HEK293 (cell line): ENCODE measurements at regions not wholly inside any gene's neighbourhood (a gene's known extent, or its start where the extent isn't known, plus 50 kb on each side); places are given as distances from the start of the nearest gene placed in this dataset.

Experiments used
- CTCF ChIA-PET: fragments of 350-600 bp; formaldehyde crosslinking; extraction: SDS; loops from one replicate; lab custom pipeline; 2021; ENCODE audit warnings: antibody characterized with exemption; lab: Yijun Ruan, JAX
- POLR2A ChIA-PET: fragments of 300-600 bp; formaldehyde crosslinking; extraction: SDS; loops from one replicate; lab custom pipeline; 2020; ENCODE audit warnings: antibody characterized with exemption, inconsistent platforms; lab: Yijun Ruan, JAX
- H3K27ac ChIP-seq: fragments of 200-500 bp; sonication (Bioruptor generic); 2 replicates; pipeline ENCODE4 v1.5.1; 2014; ENCODE audit warnings: low read depth, low read length, control low read depth, inconsistent platforms; ENCODE audit errors: extremely low read depth
- H3K36me3 ChIP-seq, 2 experiments: fragments of 200-500 bp in 1 of 2; sonication (Bioruptor generic) in 1 of 2; 1 replicate in 1 of 2; 2 replicates in 1 of 2; pipeline ENCODE4 v1.5.1; 2014 to 2017; ENCODE audit warnings: inconsistent platforms in 2 of 2, low read length in 2 of 2; ENCODE audit not compliant: control insufficient read depth in 2 of 2, insufficient read depth in 1 of 2
- H3K4me1 ChIP-seq: fragments of 200-500 bp; sonication (Bioruptor generic); 2 replicates; pipeline ENCODE4 v1.5.1; 2014; ENCODE audit warnings: mild to moderate bottlenecking, low read length, inconsistent platforms; ENCODE audit not compliant: control insufficient read depth, insufficient read depth
- H3K4me3 ChIP-seq: 2 replicates; pipeline ENCODE4 v1.5.1; 2011; ENCODE audit warnings: low read depth, mild to moderate bottlenecking, control low read depth, low read length, moderate library complexity
- H3K9me3 ChIP-seq: fragments of 200-500 bp; sonication (Bioruptor generic); 2 replicates; pipeline ENCODE4 v1.5.1; 2014; ENCODE audit warnings: low read depth, low read length, inconsistent platforms; ENCODE audit not compliant: control insufficient read depth, insufficient read depth
- FEZF1 ChIP-seq: fragments of 450-650 bp; formaldehyde crosslinking; IDR thresholded peaks from 2 replicates; pipeline ENCODE4 v1.5.1; 2016; ENCODE audit warnings: missing biosample characterization, missing genetic modification characterization
- KLF1 ChIP-seq: fragments of 450-650 bp; formaldehyde crosslinking; IDR thresholded peaks from 2 replicates; pipeline ENCODE4 v1.5.1; 2016; ENCODE audit warnings: missing biosample characterization, missing genetic modification characterization
- KLF16 ChIP-seq: fragments of 450-650 bp; formaldehyde crosslinking; IDR thresholded peaks from 2 replicates; pipeline ENCODE4 v1.5.1; 2017; ENCODE audit warnings: missing biosample characterization, missing genetic modification characterization
- KLF8 ChIP-seq: fragments of 450-650 bp; formaldehyde crosslinking; IDR thresholded peaks from 2 replicates; pipeline ENCODE4 v1.5.1; 2016; ENCODE audit warnings: missing biosample characterization, missing genetic modification characterization
- SP3 ChIP-seq: fragments of 450-650 bp; formaldehyde crosslinking; IDR thresholded peaks from 2 replicates; pipeline ENCODE4 v1.5.1; 2016; ENCODE audit warnings: missing biosample characterization, missing genetic modification characterization
- WT1 ChIP-seq: fragments of 450-650 bp; formaldehyde crosslinking; IDR thresholded peaks from 2 replicates; pipeline ENCODE4 v1.5.1; 2016; ENCODE audit warnings: missing biosample characterization, missing genetic modification characterization
- ZBTB1 ChIP-seq: fragments of 450-650 bp; formaldehyde crosslinking; IDR thresholded peaks from 2 replicates; pipeline ENCODE4 v1.5.1; 2016; ENCODE audit warnings: missing biosample characterization, missing genetic modification characterization
- ZBTB6 ChIP-seq: fragments of 450-650 bp; formaldehyde crosslinking; IDR thresholded peaks from 2 replicates; pipeline ENCODE4 v1.5.1; 2017; ENCODE audit warnings: missing biosample characterization, missing genetic modification characterization
- ZFP69B ChIP-seq: fragments of 450-650 bp; formaldehyde crosslinking; IDR thresholded peaks from 2 replicates; pipeline ENCODE4 v1.5.1; 2016; ENCODE audit warnings: missing biosample characterization, missing genetic modification characterization
- ZNF157 ChIP-seq: fragments of 450-650 bp; formaldehyde crosslinking; IDR thresholded peaks from 2 replicates; pipeline ENCODE4 v1.5.1; 2016; ENCODE audit warnings: missing biosample characterization, missing genetic modification characterization
- ZNF354C ChIP-seq: fragments of 450-650 bp; formaldehyde crosslinking; IDR thresholded peaks from 2 replicates; pipeline ENCODE4 v1.5.1; 2016; ENCODE audit warnings: missing biosample characterization, missing genetic modification characterization, low read depth, borderline replicate concordance
- ZNF416 ChIP-seq: fragments of 450-650 bp; formaldehyde crosslinking; IDR thresholded peaks from 2 replicates; pipeline ENCODE4 v1.5.1; 2016; ENCODE audit warnings: missing biosample characterization, missing genetic modification characterization
- ZNF585B ChIP-seq: fragments of 450-650 bp; formaldehyde crosslinking; IDR thresholded peaks from 2 replicates; pipeline ENCODE4 v1.5.1; 2016; ENCODE audit warnings: missing biosample characterization, missing genetic modification characterization
- ZNF621 ChIP-seq: fragments of 450-650 bp; formaldehyde crosslinking; IDR thresholded peaks from 2 replicates; pipeline ENCODE4 v1.5.1; 2017; ENCODE audit warnings: missing biosample characterization, missing genetic modification characterization
- ZNF624 ChIP-seq: fragments of 450-650 bp; formaldehyde crosslinking; IDR thresholded peaks from 2 replicates; pipeline ENCODE4 v1.5.1; 2017; ENCODE audit warnings: missing biosample characterization, missing genetic modification characterization
- ZNF677 ChIP-seq: fragments of 450-650 bp; IDR thresholded peaks from 2 replicates; pipeline ENCODE4 v1.5.0; 2018; ENCODE audit warnings: missing biosample characterization, mild to moderate bottlenecking, missing genetic modification characterization, moderate library complexity
- ZNF785 ChIP-seq: fragments of 450-650 bp; formaldehyde crosslinking; IDR thresholded peaks from 2 replicates; pipeline ENCODE4 v1.5.1; 2016; ENCODE audit warnings: missing biosample characterization, missing genetic modification characterization
- ZNF791 ChIP-seq: fragments of 450-650 bp; formaldehyde crosslinking; IDR thresholded peaks from 2 replicates; pipeline ENCODE4 v1.5.1; 2016; ENCODE audit warnings: missing biosample characterization, missing genetic modification characterization
- TF ChIP-seq, protein P1 (sequence below): fragments of 450-650 bp; formaldehyde crosslinking; IDR thresholded peaks from 2 replicates; pipeline ENCODE4 v1.5.1; 2017; ENCODE audit warnings: missing biosample characterization, missing genetic modification characterization
- TF ChIP-seq, protein P2 (sequence below): fragments of 450-650 bp; formaldehyde crosslinking; IDR thresholded peaks from 2 replicates; pipeline ENCODE4 v1.5.1; 2016; ENCODE audit warnings: missing biosample characterization, missing genetic modification characterization, borderline replicate concordance

DNA sequence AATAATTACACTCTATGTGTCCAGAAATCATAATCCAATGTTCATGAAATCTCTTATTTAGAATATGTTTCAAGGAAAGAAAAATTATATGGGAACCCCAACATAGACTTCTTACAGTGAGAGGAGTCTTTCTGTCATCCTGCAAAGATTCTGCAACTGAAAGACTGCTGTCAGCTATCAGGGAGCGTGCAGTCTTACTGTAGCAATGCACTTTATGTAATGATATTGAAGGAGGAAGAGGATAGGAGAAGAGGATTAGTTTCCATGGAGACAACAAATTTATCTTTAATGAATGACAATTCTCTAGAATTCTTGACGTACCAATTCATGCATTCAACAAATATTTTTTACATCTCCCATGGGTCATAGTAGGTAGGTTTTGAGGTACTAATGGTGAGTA lies 61.3 kb upstream of the MYT1L start:
- Histone ChIP-seq H3K9me3 (no peaks in the 10 kb centered on the region), H3K4me3 (no peak overlapping the region), H3K36me3 (no peaks in the 10 kb centered on the region), H3K27ac (no peak overlapping the region)
- CTCF ChIA-PET = interaction anchor here (0.6 kb wide), 1 partner anchor 79 kb away, joined by 5 read pairs; no protein-coding TSS in a partner anchor
- TF ChIP-seq ZNF677 (tag by site-specific recombination) (no peak), KLF1 (tag by site-specific recombination) (no peak), ZNF157 (tag by site-specific recombination) (no peak), FEZF1 (tag by site-specific recombination) (no peak), ZNF621 (tag by site-specific recombination) (no peak), ZFP69B (tag by site-specific recombination) (no peak), ZBTB1 (tag by site-specific recombination) (no peak), KLF8 (tag by site-specific recombination) (no peak), KLF16 (tag by site-specific recombination) (no peak), ZNF785 (tag by site-specific recombination) (no peak), ZNF791 (tag by site-specific recombination) (no peak), ZNF585B (no peak), ZBTB6 (tag by site-specific recombination) (no peak), ZNF354C (tag by site-specific recombination) (no peak), WT1 (tag by site-specific recombination) (no peak), SP3 (tag by site-specific recombination) (no peak), ZNF416 (tag by site-specific recombination) (no peak), ZNF624 (tag by site-specific recombination) (no peak)
- TF ChIP-seq, protein P1, sequence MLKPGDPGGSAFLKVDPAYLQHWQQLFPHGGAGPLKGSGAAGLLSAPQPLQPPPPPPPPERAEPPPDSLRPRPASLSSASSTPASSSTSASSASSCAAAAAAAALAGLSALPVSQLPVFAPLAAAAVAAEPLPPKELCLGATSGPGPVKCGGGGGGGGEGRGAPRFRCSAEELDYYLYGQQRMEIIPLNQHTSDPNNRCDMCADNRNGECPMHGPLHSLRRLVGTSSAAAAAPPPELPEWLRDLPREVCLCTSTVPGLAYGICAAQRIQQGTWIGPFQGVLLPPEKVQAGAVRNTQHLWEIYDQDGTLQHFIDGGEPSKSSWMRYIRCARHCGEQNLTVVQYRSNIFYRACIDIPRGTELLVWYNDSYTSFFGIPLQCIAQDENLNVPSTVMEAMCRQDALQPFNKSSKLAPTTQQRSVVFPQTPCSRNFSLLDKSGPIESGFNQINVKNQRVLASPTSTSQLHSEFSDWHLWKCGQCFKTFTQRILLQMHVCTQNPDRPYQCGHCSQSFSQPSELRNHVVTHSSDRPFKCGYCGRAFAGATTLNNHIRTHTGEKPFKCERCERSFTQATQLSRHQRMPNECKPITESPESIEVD (tag by site-specific recombination) = no peak
- TF ChIP-seq, protein P2, sequence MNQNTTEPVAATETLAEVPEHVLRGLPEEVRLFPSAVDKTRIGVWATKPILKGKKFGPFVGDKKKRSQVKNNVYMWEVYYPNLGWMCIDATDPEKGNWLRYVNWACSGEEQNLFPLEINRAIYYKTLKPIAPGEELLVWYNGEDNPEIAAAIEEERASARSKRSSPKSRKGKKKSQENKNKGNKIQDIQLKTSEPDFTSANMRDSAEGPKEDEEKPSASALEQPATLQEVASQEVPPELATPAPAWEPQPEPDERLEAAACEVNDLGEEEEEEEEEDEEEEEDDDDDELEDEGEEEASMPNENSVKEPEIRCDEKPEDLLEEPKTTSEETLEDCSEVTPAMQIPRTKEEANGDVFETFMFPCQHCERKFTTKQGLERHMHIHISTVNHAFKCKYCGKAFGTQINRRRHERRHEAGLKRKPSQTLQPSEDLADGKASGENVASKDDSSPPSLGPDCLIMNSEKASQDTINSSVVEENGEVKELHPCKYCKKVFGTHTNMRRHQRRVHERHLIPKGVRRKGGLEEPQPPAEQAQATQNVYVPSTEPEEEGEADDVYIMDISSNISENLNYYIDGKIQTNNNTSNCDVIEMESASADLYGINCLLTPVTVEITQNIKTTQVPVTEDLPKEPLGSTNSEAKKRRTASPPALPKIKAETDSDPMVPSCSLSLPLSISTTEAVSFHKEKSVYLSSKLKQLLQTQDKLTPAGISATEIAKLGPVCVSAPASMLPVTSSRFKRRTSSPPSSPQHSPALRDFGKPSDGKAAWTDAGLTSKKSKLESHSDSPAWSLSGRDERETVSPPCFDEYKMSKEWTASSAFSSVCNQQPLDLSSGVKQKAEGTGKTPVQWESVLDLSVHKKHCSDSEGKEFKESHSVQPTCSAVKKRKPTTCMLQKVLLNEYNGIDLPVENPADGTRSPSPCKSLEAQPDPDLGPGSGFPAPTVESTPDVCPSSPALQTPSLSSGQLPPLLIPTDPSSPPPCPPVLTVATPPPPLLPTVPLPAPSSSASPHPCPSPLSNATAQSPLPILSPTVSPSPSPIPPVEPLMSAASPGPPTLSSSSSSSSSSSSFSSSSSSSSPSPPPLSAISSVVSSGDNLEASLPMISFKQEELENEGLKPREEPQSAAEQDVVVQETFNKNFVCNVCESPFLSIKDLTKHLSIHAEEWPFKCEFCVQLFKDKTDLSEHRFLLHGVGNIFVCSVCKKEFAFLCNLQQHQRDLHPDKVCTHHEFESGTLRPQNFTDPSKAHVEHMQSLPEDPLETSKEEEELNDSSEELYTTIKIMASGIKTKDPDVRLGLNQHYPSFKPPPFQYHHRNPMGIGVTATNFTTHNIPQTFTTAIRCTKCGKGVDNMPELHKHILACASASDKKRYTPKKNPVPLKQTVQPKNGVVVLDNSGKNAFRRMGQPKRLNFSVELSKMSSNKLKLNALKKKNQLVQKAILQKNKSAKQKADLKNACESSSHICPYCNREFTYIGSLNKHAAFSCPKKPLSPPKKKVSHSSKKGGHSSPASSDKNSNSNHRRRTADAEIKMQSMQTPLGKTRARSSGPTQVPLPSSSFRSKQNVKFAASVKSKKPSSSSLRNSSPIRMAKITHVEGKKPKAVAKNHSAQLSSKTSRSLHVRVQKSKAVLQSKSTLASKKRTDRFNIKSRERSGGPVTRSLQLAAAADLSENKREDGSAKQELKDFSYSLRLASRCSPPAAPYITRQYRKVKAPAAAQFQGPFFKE (tag by site-specific recombination) = no peak
- TF ChIP-seq, all 188 proteins: peak for 0
- no peaks in the 10 kb centered on the region for H3K4me1 ChIP-seq
- POLR2A ChIA-PET = no interaction called here
